DOHH2 (cell line): ENCODE measurements at regions not wholly inside any gene's neighbourhood (a gene's known extent, or its start where the extent isn't known, plus 50 kb on each side); places are given as distances from the start of the nearest gene placed in this dataset.

Experiments used
- EZH2phosphoT487 ChIP-seq: fragments of 200-600 bp; sonication (generic); IDR thresholded peaks from 2 replicates; pipeline ENCODE4 v1.6.1; 2017; ENCODE audit warnings: borderline replicate concordance, mild to moderate bottlenecking, antibody characterized with exemption, low read length, moderate library complexity, mixed read lengths
- TF ChIP-seq, protein P1 (sequence below): fragments of 200-600 bp; sonication (generic); IDR thresholded peaks from one replicate; pipeline ENCODE4 v1.5.1; 2014; ENCODE audit warnings: antibody characterized with exemption, mild to moderate bottlenecking, low read depth, low read length; ENCODE audit not compliant: poor library complexity, severe bottlenecking

DNA sequence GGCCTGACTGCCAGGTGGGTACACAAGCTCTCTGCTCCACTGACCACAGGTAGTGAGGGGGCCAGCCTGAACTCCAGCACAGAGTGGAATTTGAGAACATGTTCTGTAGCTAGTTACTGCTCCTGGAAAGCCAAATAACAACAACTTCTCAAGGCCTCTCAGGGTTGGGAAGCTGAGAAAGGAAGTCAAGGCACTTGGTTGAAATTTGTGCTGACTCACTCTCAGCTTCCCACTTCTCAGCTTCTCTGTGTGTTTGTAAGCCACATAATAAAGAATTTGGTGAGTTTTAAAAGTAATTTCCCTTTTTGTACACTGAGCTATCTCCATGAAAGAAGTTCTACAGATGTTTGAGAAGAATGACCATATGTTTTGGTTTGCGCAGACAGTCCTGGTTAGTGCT is 234.9 kb downstream of the KTN1 start:
- TF ChIP-seq, protein P1, sequence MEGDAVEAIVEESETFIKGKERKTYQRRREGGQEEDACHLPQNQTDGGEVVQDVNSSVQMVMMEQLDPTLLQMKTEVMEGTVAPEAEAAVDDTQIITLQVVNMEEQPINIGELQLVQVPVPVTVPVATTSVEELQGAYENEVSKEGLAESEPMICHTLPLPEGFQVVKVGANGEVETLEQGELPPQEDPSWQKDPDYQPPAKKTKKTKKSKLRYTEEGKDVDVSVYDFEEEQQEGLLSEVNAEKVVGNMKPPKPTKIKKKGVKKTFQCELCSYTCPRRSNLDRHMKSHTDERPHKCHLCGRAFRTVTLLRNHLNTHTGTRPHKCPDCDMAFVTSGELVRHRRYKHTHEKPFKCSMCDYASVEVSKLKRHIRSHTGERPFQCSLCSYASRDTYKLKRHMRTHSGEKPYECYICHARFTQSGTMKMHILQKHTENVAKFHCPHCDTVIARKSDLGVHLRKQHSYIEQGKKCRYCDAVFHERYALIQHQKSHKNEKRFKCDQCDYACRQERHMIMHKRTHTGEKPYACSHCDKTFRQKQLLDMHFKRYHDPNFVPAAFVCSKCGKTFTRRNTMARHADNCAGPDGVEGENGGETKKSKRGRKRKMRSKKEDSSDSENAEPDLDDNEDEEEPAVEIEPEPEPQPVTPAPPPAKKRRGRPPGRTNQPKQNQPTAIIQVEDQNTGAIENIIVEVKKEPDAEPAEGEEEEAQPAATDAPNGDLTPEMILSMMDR = no peak
- no peak for TF ChIP-seq EZH2phosphoT487
